ENCODE measurements at regions not wholly inside any gene's neighbourhood (a gene's known extent, or its start where the extent isn't known, plus 50 kb on each side); places are given as distances from the start of the nearest gene placed in this dataset.

DNA sequence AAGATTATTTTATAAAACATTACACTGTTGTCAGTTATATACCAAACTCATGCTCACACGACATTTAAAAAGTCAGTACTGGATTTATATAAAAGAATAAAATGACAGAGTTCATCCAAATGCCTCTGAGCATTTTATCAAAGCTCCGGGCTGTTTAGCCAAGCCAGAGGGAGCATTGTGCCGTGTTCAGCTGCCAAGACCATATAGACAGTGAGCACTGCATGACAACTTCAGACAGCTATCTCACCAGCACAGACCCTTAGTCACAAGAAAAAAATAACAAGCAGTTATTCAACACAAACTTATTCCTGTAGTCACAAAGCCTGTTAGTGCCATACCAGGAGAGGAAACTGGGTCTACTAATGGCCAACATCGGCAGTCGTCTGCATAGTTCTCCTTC lies 88.0 kb upstream of the PBX1 start:
- no peaks in the 10 kb centered on the region for H3K36me3 ChIP-seq (ENCODE audit: control insufficient read depth, insufficient read depth, low read length)
- H3K27ac ChIP-seq (ENCODE audit: low read length) = no peak overlapping the region
- H3K4me3 ChIP-seq (ENCODE audit: low read depth in 2 of 2, low read length in 2 of 2) = no peak overlapping the region
- DNase-seq (ENCODE audit: low read depth, low spot score) (no peak), ATAC-seq (no peak)
- in situ Hi-C loops (cut with HindIII; ENCODE audit: low pct_unique_long_range_greater_than_20kb, low sequenced_read_pairs) = no loop called here
- H3K9me3 ChIP-seq (ENCODE audit: control insufficient read depth, insufficient read depth, low read depth, low read length) = no peaks in the 10 kb centered on the region
- TF ChIP-seq TCF7L2 (IDR thresholded peaks at IDR 0.05; ENCODE audit: low read depth, low read length) = no peak
- TF ChIP-seq, protein P1, sequence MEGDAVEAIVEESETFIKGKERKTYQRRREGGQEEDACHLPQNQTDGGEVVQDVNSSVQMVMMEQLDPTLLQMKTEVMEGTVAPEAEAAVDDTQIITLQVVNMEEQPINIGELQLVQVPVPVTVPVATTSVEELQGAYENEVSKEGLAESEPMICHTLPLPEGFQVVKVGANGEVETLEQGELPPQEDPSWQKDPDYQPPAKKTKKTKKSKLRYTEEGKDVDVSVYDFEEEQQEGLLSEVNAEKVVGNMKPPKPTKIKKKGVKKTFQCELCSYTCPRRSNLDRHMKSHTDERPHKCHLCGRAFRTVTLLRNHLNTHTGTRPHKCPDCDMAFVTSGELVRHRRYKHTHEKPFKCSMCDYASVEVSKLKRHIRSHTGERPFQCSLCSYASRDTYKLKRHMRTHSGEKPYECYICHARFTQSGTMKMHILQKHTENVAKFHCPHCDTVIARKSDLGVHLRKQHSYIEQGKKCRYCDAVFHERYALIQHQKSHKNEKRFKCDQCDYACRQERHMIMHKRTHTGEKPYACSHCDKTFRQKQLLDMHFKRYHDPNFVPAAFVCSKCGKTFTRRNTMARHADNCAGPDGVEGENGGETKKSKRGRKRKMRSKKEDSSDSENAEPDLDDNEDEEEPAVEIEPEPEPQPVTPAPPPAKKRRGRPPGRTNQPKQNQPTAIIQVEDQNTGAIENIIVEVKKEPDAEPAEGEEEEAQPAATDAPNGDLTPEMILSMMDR (IDR thresholded peaks at IDR 0.05) = no peak
- TF ChIP-seq, protein P2, sequence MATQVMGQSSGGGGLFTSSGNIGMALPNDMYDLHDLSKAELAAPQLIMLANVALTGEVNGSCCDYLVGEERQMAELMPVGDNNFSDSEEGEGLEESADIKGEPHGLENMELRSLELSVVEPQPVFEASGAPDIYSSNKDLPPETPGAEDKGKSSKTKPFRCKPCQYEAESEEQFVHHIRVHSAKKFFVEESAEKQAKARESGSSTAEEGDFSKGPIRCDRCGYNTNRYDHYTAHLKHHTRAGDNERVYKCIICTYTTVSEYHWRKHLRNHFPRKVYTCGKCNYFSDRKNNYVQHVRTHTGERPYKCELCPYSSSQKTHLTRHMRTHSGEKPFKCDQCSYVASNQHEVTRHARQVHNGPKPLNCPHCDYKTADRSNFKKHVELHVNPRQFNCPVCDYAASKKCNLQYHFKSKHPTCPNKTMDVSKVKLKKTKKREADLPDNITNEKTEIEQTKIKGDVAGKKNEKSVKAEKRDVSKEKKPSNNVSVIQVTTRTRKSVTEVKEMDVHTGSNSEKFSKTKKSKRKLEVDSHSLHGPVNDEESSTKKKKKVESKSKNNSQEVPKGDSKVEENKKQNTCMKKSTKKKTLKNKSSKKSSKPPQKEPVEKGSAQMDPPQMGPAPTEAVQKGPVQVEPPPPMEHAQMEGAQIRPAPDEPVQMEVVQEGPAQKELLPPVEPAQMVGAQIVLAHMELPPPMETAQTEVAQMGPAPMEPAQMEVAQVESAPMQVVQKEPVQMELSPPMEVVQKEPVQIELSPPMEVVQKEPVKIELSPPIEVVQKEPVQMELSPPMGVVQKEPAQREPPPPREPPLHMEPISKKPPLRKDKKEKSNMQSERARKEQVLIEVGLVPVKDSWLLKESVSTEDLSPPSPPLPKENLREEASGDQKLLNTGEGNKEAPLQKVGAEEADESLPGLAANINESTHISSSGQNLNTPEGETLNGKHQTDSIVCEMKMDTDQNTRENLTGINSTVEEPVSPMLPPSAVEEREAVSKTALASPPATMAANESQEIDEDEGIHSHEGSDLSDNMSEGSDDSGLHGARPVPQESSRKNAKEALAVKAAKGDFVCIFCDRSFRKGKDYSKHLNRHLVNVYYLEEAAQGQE (IDR thresholded peaks at IDR 0.05; ENCODE audit: insufficient read depth in 1 of 2, low read depth in 2 of 2, low read length in 1 of 2) = no peak
- no peak for TF ChIP-seq POLR2AphosphoS5 (IDR thresholded peaks at IDR 0.05; ENCODE audit: low read depth, low read length)
- TF ChIP-seq SIN3A (IDR thresholded peaks at IDR 0.05; ENCODE audit: borderline replicate concordance, insufficient read depth, low read depth, low read length) = no peak
- ChIA-PET POLR2A (no interaction called here), CTCF (no interaction called here)
- BruUV-seq (replicated peaks) = no TSS peak
- H3K4me1 ChIP-seq (ENCODE audit: control insufficient read depth, insufficient read depth, low read length) = no peaks in the 10 kb centered on the region
- no peaks in the 10 kb centered on the region for H3K27me3 ChIP-seq (ENCODE audit: control insufficient read depth, insufficient read depth, low read length)
- intact Hi-C loops (cut with micrococcal nuclease; ENCODE audit: unreplicated experiment) = no loop called here

DNA sequence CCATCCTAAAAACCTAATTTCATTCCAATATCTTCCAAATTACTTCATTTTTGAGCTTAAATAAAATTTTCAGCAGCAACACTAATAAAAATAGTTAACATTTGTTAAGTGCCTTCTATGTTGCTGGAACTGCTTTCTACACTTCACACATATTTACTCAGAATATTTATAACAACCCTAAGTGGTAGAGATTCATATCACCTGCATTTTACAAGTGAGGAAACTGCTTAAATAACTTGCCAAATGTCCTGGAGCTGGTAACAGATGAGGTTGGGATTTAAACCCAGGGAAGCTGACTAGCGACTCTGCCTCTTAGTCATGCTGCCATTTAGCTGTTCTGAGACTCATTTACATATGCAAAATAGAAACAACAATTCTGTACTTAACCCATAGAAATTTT lies 86.1 kb upstream of the PBX1 start:
- ChIA-PET CTCF (interaction anchor here (0.6 kb wide), 1 partner anchor 810 kb away, joined by 3 read pairs; no protein-coding TSS in a partner anchor), POLR2A (no interaction called here)
- Histone ChIP-seq H3K27me3 (ENCODE audit: control insufficient read depth, insufficient read depth, low read length) (no peaks in the 10 kb centered on the region), H3K36me3 (ENCODE audit: control insufficient read depth, insufficient read depth, low read length) (no peaks in the 10 kb centered on the region), H3K9me3 (ENCODE audit: control insufficient read depth, insufficient read depth, low read depth, low read length) (no peaks in the 10 kb centered on the region), H3K27ac (ENCODE audit: low read length) (no peak overlapping the region), H3K4me1 (ENCODE audit: control insufficient read depth, insufficient read depth, low read length) (no peaks in the 10 kb centered on the region), H3K4me3 (ENCODE audit: low read depth in 2 of 2, low read length in 2 of 2) (no peak overlapping the region)
- no peak for ATAC-seq
- TF ChIP-seq TCF7L2 (IDR thresholded peaks at IDR 0.05; ENCODE audit: low read depth, low read length) (no peak), POLR2AphosphoS5 (IDR thresholded peaks at IDR 0.05; ENCODE audit: low read depth, low read length) (no peak), SIN3A (IDR thresholded peaks at IDR 0.05; ENCODE audit: borderline replicate concordance, insufficient read depth, low read depth, low read length) (no peak)
- TF ChIP-seq, protein P1 (IDR thresholded peaks at IDR 0.05) = no peak
- TF ChIP-seq, protein P2 (IDR thresholded peaks at IDR 0.05; ENCODE audit: insufficient read depth in 1 of 2, low read depth in 2 of 2, low read length in 1 of 2) = no peak
- intact Hi-C loops (cut with micrococcal nuclease; ENCODE audit: unreplicated experiment) = no loop called here
- in situ Hi-C loops (cut with HindIII; ENCODE audit: low pct_unique_long_range_greater_than_20kb, low sequenced_read_pairs) = no loop called here
- no peak for DNase-seq (ENCODE audit: low read depth, low spot score)
- BruUV-seq (replicated peaks) = no TSS peak
